ENCODE measurements at regions not wholly inside any gene's neighbourhood (a gene's known extent, or its start where the extent isn't known, plus 50 kb on each side); places are given as distances from the start of the nearest gene placed in this dataset.
"Not testable (repeated sequence)": the region's sequence is repeated elsewhere in the genome, so short reads cannot be mapped to it uniquely, and the experiment has no call there.

DNA sequence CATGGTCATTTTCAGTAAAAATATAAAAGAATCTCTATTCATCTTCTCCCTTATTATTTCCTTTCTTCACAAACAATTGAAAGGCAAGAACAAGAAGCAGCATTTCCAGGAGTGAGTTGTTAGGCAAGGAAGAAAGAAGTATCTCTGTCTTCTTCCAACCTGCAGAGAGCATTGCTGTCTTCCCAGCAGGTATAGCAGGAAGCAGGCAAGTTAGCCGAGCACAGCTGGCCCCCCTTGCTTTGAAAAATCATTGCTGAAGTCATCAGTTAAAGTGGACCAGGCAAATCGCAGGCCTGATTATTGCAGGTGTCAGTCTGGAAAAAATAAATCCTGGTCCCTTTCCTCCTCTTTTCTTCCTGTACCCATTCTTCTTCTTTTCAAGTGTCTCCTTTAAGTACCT, 353.1 kb upstream of the BRINP1 start:
- no peak overlapping the region for H3K27ac Mint-ChIP-seq
- H3K9me3 Mint-ChIP-seq, result peaks cover 0 to 2% (median 0%) of the 10 kb centered on the region in 3 donors
- peaks cover 0 to 2% (median 0%) of the 10 kb centered on the region in 3 donors for H3K4me1 Mint-ChIP-seq
- H3K4me3 Mint-ChIP-seq, result no peak overlapping the region
- H3K36me3 Mint-ChIP-seq, result peaks cover 4% of the 10 kb centered on the region
- H3K27me3 Mint-ChIP-seq, result peaks cover 2% of the 10 kb centered on the region

DNA sequence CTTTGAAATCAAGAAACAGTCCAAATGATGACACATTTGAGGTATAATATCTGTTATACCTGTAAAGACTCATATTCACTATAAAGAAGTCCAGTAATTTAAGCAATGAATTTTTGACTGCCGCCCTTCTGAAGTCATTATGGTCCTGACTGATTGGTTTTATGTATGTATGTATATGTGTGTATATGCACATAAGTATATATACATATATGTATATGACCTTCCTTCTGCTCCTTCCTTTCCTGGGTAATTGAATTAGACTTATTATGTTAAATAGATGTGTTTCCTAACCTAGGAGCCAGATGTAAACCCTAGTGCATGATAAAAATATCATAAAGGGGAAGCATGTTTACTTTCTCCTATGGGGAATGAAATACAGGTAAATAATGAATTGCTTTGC, 343.1 kb upstream of the BRINP1 start:
- Mint-ChIP-seq H3K36me3 (peaks cover 3% of the 10 kb centered on the region), H3K4me1 (peaks cover 0 to 2% (median 0%) of the 10 kb centered on the region in 3 donors), H3K4me3 (no peak overlapping the region), H3K27ac (no peak overlapping the region), H3K27me3 (peaks cover 4% of the 10 kb centered on the region), H3K9me3 (peaks cover 2 to 5% (median 2%) of the 10 kb centered on the region in 3 donors)

DNA sequence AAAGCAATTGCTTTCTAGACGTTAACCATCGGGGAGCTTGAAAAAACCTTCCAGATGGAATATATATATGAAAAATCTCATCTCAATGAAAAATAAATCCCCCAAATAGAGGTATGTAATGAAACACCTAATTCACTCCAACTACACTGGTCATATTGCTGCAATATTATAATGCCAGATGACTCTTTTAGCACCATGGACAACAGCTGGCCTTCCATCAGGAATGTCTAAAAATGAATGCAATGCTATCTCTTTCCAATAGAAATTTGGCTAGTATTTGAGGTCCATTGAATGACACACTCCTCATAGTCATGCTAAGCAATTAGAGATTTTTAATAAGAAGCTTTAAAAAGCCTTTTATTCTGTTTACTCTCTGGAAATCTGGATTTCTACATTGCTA, 340.2 kb upstream of the BRINP1 start:
- Mint-ChIP-seq H3K4me1 (peaks cover 0 to under 1% (median 0%) of the 10 kb centered on the region in 3 donors), H3K9me3 (peaks cover 2 to 5% (median 2%) of the 10 kb centered on the region in 3 donors)

DNA sequence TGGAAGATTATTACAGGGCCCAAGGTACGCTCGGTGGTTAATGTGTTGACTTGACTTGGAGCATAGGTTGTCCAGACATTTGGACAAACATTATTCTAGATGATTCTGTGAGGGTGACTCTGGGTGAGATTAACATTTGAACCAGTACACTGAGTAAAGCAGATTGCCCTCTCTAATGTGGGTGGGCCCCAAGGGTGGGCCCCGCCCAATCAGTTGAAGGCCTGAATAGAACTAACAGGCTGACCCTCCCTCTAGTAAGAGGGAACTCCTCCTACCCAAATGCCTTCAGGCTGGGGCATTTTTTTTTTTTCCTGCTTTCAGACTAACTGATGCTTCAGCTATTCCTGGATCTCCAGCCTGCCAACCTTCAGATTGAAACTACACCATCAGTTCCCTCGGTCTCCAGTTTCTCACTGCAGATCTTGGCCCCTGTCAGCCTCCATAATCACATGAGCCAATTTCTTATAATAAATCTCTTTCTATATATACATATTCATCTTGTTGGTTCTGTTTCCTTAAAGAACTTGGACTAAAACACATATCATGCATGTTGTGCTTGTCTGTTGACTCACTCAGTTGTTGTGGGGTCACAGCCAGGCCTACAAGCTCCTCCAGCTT, 338.1 kb upstream of the BRINP1 start:
- H3K36me3 Mint-ChIP-seq, result no peaks in the 10 kb centered on the region
- no peaks in the 10 kb centered on the region for H3K4me1 Mint-ChIP-seq
- no peak overlapping the region for H3K27ac Mint-ChIP-seq
- no peak overlapping the region for H3K4me3 Mint-ChIP-seq
- H3K9me3 Mint-ChIP-seq, result peaks cover 0 to 5% (median 2%) of the 10 kb centered on the region in 3 donors
- no peaks in the 10 kb centered on the region for H3K27me3 Mint-ChIP-seq

More for the DNA sequence above, 340.2 kb upstream of the BRINP1 start:
- H3K36me3 Mint-ChIP-seq, result peaks cover 2% of the 10 kb centered on the region
- H3K4me3 Mint-ChIP-seq, result no peak overlapping the region
- no peak overlapping the region for H3K27ac Mint-ChIP-seq
- H3K27me3 Mint-ChIP-seq, result peaks cover 1% of the 10 kb centered on the region

DNA sequence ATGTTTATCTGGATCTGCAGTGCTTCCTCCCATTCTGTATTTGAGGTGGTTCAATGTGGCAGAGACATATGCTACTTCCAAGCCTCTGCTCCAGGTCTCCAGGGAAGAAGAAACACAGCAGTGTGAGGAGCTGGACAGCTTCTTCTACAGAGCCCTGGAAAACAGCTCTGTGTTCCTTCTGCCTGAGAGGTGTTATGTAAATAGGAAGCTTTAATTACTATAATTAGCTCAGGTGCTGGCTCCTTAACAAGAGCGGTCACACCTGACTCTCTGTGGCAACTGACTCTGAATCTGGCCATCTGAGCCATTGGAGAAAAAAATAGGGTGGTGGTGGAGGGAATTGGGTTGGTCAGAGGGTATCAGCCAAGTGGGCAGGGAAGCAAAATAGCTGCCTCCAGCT, 332.4 kb upstream of the BRINP1 start:
- Mint-ChIP-seq H3K27me3 (peaks cover 6% of the 10 kb centered on the region), H3K9me3 (peaks cover 0 to 2% (median 0%) of the 10 kb centered on the region in 3 donors), H3K4me1 (peaks cover 0 to 6% (median 2%) of the 10 kb centered on the region in 3 donors), H3K4me3 (no peak overlapping the region), H3K27ac (no peak overlapping the region), H3K36me3 (peaks cover 2% of the 10 kb centered on the region)

DNA sequence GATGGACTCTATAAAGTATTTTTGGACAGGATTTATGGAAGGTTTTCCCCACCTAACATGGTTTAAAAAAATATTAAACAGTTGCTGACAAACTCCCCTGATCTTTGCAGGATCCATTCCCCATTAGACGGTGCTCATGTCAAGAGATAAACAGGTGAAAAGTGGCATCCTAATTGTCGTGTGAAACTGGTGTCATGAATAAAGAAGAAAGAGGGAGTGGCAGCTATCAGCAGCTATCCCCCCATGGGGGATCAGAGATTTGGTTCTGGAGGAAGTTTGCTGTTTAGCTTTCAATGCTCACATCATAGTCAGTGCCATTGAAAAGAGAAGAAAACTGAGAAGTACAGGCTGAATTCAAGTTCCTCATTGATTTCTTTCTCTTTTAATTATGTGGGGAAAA, 329.3 kb upstream of the BRINP1 start:
- Mint-ChIP-seq H3K9me3 (peaks cover 0 to 2% (median 1%) of the 10 kb centered on the region in 3 donors), H3K27me3 (peaks cover 6% of the 10 kb centered on the region), H3K36me3 (peaks cover 2% of the 10 kb centered on the region), H3K4me3 (no peak overlapping the region), H3K4me1 (peaks cover 0 to 6% (median 2%) of the 10 kb centered on the region in 3 donors), H3K27ac (no peak overlapping the region)

DNA sequence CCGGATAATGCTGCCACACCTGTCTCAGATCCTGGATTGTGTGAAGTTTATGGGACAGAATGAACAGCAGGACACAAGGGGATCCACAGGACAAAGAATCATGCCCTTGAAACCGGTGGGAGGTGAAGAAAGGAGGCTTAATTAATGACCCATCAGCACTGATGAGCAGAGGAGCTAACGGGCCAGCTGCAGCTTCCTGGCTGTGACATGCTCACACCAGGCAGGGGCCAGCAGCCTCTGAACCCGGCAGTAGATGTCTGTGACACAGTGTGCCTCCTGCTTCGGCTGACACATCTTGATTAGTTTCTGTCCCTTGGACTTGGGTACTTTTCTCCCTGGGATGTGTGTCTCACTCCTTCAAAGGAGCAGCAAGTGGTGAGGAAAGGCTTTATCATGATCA, 328.8 kb upstream of the BRINP1 start:
- H3K4me1 Mint-ChIP-seq, result peaks cover 0 to 6% (median 2%) of the 10 kb centered on the region in 3 donors
- peaks cover 6% of the 10 kb centered on the region for H3K27me3 Mint-ChIP-seq
- H3K4me3 Mint-ChIP-seq, result no peak overlapping the region
- no peak overlapping the region for H3K27ac Mint-ChIP-seq
- H3K36me3 Mint-ChIP-seq, result peaks cover 2% of the 10 kb centered on the region
- peaks cover 0 to 3% (median 2%) of the 10 kb centered on the region in 3 donors for H3K9me3 Mint-ChIP-seq

DNA sequence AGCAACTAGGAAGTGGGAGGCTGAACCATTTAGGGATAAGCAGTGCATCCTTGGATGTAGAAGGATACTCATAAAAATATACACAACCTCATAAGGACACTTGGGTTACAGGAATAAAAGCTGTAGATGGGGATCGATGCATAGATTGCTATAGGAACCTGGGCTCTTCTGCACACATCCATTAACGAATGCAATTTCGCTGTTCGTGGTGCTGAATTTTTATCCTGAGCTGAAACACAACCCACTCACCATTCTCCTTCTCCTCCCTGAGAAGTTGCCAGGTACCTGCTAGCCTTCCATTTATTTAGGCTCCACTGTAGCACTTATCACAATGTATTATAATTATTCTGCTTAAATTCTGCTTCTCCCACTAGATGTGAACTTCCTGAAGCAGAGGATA, 320.6 kb upstream of the BRINP1 start:
- Mint-ChIP-seq H3K36me3 (peaks cover 2% of the 10 kb centered on the region), H3K4me3 (no peak overlapping the region), H3K27ac (no peak overlapping the region), H3K27me3 (peaks cover 10% of the 10 kb centered on the region), H3K4me1 (no peaks in the 10 kb centered on the region), H3K9me3 (peaks cover 0 to 3% (median 0%) of the 10 kb centered on the region in 3 donors)

DNA sequence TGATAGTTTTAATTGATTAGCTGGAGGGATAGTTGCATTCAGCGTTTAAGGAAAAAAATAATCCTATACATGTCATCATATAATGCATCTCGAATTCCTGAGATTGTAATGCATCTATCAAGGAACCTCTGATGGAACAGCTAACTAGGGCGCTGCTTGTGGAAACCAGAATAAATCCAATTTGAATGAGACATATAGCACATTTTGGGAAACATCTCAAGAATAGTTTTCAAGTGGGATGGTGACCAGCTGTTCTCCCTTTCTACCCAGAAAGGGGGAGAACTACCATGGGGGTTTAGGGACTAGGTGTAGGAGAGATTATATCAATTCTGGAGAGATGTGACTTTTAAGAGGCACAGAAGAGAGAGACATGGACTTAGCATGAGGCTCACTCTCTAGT, 319.3 kb upstream of the BRINP1 start:
- peaks cover 0 to 3% (median 0%) of the 10 kb centered on the region in 3 donors for H3K9me3 Mint-ChIP-seq
- no peak overlapping the region for H3K4me3 Mint-ChIP-seq

DNA sequence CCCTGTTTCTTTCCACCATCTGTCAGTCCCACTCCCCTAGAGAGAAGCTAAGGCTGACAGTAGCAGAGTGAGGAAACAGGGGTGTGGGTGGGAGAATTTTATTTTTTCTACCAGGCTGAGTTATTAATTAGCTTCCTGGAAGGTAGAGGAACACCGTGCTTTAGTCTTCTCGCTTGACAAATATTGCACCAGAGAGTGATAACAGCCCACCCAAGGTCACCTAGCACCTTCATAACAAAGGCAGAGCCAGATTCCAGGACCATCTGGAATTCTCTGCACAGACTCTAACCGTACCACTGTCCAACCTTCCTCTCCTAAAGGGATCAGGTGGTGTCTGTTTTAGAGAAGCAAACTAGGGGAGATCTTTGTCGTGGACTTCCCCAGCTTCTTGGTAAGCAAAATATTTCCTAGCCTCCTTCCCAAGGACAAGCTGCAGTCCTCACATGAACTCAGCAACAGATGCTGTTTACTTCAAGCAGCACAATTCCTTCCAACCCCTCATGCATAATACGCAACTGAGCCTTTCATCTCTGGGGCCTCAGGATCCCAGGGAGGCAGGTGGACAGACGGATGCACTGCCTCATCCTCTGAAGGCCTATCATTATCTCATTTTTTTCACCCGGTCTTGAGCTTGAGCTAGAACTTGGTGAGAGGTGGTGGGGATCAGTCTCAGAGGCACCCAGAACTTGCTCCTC, 308.7 kb upstream of the BRINP1 start:
- H3K27me3 Mint-ChIP-seq, result no peaks in the 10 kb centered on the region
- H3K9me3 Mint-ChIP-seq, result peaks cover 0 to 2% (median 0%) of the 10 kb centered on the region in 3 donors
- H3K4me3 Mint-ChIP-seq, result no peak overlapping the region
- H3K36me3 Mint-ChIP-seq, result no peaks in the 10 kb centered on the region
- no peak overlapping the region for H3K27ac Mint-ChIP-seq
- H3K4me1 Mint-ChIP-seq, result peaks cover 0 to 1% (median 0%) of the 10 kb centered on the region in 3 donors

More for the DNA sequence above, 319.3 kb upstream of the BRINP1 start:
- Mint-ChIP-seq H3K27me3 (peaks cover 13% of the 10 kb centered on the region), H3K4me1 (no peaks in the 10 kb centered on the region), H3K27ac (no peak overlapping the region), H3K36me3 (peaks cover 2% of the 10 kb centered on the region)

DNA sequence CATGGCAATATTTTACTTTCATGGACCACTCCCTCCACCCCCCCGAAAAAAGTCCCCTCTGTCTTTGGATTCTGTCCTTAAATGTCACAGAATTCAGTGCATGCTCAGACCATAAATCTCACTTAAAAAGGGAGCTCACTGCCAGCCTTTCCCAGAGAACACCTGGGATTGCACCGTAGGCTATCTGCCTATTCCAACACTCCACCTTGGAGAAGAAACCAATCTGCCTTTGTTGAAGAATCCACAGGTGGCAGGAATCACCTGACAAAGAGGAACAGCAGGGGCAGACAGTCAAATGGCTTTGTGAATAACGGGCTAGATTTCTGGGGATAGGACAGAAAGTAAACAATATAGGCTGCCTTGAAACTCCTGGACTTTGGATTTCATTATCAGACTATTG, 306.7 kb upstream of the BRINP1 start:
- no peaks in the 10 kb centered on the region for H3K27me3 Mint-ChIP-seq
- H3K4me1 Mint-ChIP-seq, result no peaks in the 10 kb centered on the region
- no peak overlapping the region for H3K27ac Mint-ChIP-seq
- no peaks in the 10 kb centered on the region for H3K36me3 Mint-ChIP-seq
- H3K4me3 Mint-ChIP-seq, result no peak overlapping the region
- peaks cover 0 to 2% (median 0%) of the 10 kb centered on the region in 3 donors for H3K9me3 Mint-ChIP-seq

DNA sequence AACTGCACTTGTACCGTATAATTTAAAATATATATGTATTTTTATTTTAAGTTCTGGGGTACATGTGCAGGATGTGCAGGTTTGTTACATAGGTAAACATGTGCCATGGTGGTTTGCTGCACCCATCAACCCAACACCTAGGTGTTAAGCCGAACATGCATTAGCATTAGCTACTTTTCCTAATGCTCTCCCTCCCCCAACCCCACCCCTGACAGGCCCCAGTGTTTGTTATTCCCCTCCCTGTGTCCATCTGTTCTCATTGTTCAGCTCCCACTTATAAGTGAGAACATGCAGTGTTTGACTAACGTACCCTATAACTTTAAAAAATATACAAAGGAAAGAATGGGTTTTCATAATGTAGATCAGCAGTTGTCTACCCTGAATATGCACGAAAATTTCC, 303.5 kb upstream of the BRINP1 start:
- not testable (repeated sequence) for H3K36me3 Mint-ChIP-seq, H3K27ac Mint-ChIP-seq, H3K4me3 Mint-ChIP-seq, H3K27me3 Mint-ChIP-seq, H3K9me3 Mint-ChIP-seq, H3K4me1 Mint-ChIP-seq

DNA sequence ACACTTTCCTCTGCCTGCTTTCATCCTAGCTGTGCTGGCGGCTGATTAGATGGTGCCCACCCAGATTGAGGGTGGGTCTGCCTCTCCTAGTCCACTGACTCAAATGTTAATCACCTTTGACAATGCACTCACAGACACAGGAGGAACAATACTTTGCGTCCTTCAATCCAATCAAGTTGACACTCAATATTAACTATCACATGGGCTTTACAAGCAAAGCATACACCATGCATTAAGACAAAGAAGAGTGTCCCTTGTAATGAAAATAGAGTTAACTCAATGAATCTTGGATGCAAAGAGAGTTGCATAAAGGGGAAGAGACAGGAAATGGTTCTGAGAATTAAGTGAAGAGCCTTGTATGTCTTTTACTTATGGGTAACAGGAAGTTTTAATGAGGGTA, 298.7 kb upstream of the BRINP1 start:
- H3K9me3 Mint-ChIP-seq, result no peaks in the 10 kb centered on the region
- peaks cover 3% of the 10 kb centered on the region for H3K27me3 Mint-ChIP-seq
- no peak overlapping the region for H3K27ac Mint-ChIP-seq
- peaks cover 0 to 3% (median 0%) of the 10 kb centered on the region in 3 donors for H3K4me1 Mint-ChIP-seq
- peaks cover 5% of the 10 kb centered on the region for H3K36me3 Mint-ChIP-seq
- H3K4me3 Mint-ChIP-seq, result no peak overlapping the region

DNA sequence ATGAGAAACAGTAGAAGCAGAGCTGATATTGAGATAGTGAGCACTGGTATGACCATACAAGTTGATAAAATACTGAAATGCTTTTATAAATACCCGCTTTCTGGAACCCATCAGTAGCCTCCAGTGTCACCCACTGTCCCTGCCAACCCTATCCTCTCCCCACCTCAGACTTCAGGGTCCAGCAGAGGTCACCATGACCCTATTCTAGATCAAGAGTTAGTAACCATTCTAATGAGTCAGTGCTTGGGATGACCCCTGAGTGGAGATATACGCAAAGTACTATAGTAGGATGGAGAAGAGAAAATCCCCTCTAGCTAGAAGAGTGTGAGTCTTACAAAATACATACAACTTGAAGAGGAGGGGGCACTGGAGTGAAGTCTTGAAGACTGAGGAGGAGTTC, 297.9 kb upstream of the BRINP1 start:
- H3K27me3 Mint-ChIP-seq, result peaks cover 6% of the 10 kb centered on the region
- no peak overlapping the region for H3K4me3 Mint-ChIP-seq
- peaks cover 0 to 3% (median 1%) of the 10 kb centered on the region in 3 donors for H3K4me1 Mint-ChIP-seq
- peaks cover 5% of the 10 kb centered on the region for H3K36me3 Mint-ChIP-seq
- no peak overlapping the region for H3K27ac Mint-ChIP-seq
- H3K9me3 Mint-ChIP-seq, result peaks cover 0 to 3% (median 0%) of the 10 kb centered on the region in 3 donors

DNA sequence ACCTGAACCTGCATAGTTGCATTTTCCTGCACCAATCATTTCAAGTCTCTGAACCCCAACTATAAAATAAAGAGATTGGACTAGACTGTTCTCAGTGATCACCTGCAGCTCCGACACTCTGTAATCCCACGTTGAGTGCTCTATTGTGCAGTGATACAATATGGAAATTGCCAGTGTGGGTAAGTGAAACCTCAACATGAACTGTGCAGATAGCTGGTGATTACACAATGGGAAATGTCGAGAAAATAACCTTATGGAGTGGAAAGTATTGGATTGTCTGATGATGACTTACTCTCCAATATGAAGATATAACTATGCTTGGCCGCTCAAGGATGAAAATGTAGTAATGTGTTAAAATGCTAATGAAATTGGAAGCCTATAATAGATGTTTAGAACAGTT, 293.1 kb upstream of the BRINP1 start:
- Mint-ChIP-seq H3K4me1 (peaks cover 0 to 1% (median 0%) of the 10 kb centered on the region in 3 donors), H3K27me3 (peaks cover 8% of the 10 kb centered on the region), H3K9me3 (peaks cover 0 to 3% (median 0%) of the 10 kb centered on the region in 3 donors), H3K27ac (no peak overlapping the region), H3K36me3 (peaks cover 2% of the 10 kb centered on the region), H3K4me3 (no peak overlapping the region)

DNA sequence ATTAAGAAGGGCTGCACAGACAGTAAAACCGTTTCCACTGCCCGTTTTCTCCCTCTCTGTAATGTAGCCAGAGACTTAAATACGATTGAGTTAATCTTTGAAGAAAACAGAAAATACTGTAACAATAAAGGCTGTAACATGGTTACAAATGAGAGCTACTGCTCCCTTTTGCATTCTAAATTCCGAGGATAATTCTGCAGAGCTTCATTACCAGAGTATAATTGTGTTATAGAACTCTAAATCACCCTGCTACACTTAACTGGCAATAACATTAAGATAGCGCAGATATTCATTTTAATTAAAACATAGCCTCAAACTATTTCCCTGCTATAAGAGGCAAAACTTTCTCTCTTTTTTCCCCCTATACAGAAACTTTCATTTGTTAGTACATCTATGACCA, 283.7 kb upstream of the BRINP1 start:
- peaks cover 0 to 3% (median 0%) of the 10 kb centered on the region in 3 donors for H3K9me3 Mint-ChIP-seq
- H3K27me3 Mint-ChIP-seq, result peaks cover 4% of the 10 kb centered on the region
- H3K4me3 Mint-ChIP-seq, result no peak overlapping the region
- H3K36me3 Mint-ChIP-seq, result peaks cover 2% of the 10 kb centered on the region
- no peaks in the 10 kb centered on the region for H3K4me1 Mint-ChIP-seq
- H3K27ac Mint-ChIP-seq, result no peak overlapping the region

Data from IgD-negative memory B cell (primary cell).